NCI-H2171 (cell line): ENCODE measurements at regions not wholly inside any gene's neighbourhood (a gene's known extent, or its start where the extent isn't known, plus 50 kb on each side); places are given as distances from the start of the nearest gene placed in this dataset.

Experiments used
- DNase-seq: peaks from one replicate; lab custom pipeline; 2025; lab: John Stamatoyannopoulos, UW

DNA sequence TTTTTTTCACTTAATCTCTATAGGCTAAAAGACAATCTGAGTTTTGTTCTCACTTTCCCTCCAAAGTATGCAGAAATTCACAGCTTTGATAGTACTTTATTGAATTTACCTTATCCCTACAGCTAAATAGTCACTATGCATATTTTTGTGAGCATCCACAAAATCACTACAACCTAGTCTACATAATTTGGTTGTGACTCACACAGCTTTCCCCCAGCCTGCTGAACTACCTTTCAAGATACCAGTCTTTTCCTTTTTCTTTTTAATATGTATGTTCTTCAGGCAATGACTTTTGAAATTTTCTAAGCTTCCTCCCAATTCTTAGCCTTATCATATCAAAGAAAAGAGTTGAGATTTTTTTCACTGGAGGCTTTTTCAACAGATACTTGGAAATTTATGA is 347.3 kb upstream of the CDH6 start:
- DNase-seq = no peak

GRCh38 chr5:30845194-30845593 is 348.3 kb upstream of the CDH6 start:
- no peak for DNase-seq

GRCh38 chr5:30843541-30843940 is 349.9 kb upstream of the CDH6 start:
- DNase-seq = no peak

- no peak for DNase-seq
Measured at GRCh38 chr5:30839956-30840355, 353.5 kb upstream of the CDH6 start.

DNA sequence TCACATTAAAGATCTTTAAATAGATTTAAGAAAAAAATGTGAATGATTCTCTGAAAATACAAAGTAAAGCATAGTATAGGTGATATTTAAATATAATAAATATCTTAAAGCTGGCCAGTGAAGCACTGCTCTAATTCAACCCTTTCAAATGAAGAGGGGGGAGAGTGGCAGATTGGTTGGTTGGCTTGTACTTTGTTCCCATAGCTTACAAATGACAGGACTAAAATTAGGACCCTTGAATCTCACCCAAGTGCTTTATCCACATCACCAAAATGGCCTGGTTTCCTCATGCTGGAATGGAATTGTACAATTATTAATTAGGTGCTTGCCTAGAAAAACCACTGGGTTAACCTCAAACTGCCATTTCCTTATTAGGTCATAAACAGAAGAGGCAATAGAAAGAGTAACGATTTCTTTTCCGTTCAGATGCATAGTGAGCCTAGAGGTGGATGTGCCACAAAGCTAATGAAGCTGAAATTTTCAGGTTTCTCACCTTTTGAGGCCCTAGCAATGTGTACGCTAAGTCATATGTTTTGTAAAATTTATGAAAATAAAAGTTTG is 354.5 kb upstream of the CDH6 start:
- no peak for DNase-seq

GRCh38 chr5:30832519-30832918 is 361.0 kb upstream of the CDH6 start:
- DNase-seq = no peak

- no peak for DNase-seq
Measured at GRCh38 chr5:30831605-30832004, 361.9 kb upstream of the CDH6 start.

DNA sequence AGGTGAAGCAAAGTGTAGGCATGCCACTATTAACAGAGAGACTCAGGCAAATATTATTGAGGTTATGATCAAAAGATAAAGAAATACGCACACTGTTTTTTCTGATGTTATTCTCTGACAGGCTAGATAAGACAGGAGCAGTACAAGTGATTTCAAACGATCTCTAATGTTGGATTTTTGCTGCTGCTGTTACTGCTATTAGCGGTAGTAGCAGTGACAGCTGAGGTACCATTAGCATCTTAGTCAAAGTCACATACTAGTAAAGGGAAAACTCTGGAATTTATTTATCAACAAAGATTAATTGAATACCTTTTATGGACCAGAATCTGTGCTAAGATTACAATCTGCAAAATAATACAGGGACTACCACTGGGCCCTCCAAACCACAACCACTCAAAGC is 362.4 kb upstream of the CDH6 start:
- DNase-seq = no peak

GRCh38 chr5:30811298-30811697 is 382.2 kb upstream of the CDH6 start:
- no peak for DNase-seq

DNA sequence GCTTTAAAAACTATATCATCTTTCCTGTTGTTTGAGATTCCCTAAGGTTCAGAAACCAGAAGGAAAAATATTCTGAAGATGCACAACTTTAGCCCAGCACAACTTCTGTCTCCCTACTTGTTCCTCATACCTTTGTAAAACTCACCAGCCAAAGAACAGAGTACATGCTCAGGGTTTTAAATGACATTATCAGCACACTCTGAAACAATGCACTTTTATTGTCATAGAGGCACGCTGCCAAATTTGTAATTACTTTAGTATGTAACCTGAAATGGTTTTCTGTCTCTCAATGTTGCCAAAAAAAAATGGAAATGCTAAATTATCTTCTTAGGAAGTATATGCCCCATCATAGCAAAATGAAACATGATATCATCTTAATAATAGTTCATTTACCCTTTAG is 383.6 kb upstream of the CDH6 start:
- peak; percentile 9 for DNase-seq

DNA sequence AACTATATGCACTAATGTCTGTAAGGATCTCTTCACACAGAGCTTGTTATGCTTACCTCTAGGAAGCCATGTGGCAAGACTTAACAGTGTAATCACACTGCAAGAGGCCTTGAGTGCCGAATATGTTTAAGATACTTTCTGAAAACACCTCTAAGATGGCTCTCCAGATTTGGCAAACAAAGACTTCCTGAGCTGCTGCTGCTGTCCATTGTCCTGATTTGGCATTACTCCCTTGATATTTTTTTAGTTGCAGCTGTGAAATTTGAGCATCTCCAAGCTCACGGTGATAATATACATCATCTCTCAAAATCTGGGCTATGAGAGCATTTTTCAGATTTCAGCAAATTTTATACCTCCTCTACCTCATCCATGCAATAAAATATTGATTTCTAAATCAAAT is 384.5 kb upstream of the CDH6 start:
- no peak for DNase-seq

DNA sequence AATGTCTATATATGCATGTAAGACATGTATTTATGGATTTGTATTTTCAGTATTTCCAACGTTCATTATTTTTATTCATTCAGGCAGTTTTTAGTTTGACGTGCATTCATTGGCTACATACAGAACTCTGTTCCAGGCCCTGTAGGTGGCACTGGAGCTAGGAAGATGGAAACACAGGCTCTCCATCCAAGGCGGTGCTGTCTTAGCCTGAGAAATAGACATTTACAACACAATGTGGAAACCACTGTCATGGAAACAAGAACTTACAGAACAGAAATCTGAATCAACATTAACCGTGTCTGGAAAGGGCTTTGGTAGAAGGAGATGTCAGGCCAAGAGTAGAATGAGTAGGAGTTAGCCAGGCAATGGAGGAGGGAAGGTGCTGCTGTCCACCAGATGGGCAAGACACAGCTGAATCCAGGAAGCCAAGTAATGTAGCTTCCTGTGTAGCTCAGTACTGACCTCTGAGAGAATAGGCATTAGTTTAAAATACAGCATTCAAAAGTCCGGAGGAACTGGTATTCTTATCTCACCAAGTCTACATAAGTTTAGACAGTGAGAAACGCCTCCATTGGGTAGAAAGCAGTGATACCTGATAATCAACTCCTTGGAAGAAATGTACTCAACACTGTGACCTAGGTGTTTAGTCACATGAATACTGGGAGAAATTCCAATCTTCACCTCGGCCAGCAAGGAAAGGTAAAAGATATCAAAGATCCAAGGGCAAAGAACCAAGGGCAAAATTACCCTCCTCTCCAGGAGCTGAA is 388.6 kb upstream of the CDH6 start:
- DNase-seq = no peak

- no peak for DNase-seq
Measured at GRCh38 chr5:30802961-30803705, 390.4 kb upstream of the CDH6 start.

GRCh38 chr5:30781643-30782042 is 411.8 kb upstream of the CDH6 start:
- no peak for DNase-seq

GRCh38 chr5:30768056-30768690 is 425.3 kb upstream of the CDH6 start:
- no peak for DNase-seq

GRCh38 chr5:30765706-30766105 is 427.8 kb upstream of the CDH6 start:
- no peak for DNase-seq

- no peak for DNase-seq
Measured at GRCh38 chr5:30765227-30765626, 428.3 kb upstream of the CDH6 start.

GRCh38 chr5:30764704-30765103 is 428.8 kb upstream of the CDH6 start:
- no peak for DNase-seq

DNA sequence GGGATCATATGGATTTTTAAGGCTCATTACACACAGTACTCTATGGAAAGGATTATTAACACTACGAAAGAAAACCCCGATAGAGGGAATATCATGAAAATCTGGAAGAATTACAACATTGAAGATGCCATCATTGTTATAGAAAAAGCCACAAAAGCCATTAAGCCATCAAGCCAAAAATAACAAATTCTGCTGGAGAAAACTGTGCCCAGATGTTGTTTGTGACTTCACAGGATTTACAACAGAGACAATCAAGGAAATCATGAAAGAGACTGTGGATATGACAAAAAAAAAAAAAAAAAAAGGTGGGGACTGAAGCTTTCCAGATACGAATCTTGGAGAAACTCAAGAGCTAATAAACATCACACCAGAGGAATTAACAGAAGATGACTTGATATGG is 433.8 kb upstream of the CDH6 start:
- no peak for DNase-seq

DNA sequence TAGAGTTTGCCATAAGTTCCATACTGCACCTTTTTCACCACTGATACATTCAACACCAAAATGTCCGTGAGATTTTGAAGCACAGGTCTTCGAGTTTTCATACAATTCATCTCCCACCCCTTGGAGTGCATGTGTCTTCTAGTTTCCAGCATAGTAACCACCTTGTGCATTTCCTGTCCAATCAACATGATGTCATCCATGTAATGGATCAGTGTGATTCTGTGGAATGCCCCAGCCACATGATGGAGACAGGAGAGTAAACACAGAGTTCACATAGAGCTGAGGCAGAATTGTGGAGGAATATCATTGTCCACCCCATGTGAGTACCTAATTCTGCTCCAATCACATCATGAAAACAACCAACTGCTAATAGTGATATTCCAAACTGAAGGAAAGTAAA is 441.5 kb upstream of the CDH6 start:
- no peak for DNase-seq

DNA sequence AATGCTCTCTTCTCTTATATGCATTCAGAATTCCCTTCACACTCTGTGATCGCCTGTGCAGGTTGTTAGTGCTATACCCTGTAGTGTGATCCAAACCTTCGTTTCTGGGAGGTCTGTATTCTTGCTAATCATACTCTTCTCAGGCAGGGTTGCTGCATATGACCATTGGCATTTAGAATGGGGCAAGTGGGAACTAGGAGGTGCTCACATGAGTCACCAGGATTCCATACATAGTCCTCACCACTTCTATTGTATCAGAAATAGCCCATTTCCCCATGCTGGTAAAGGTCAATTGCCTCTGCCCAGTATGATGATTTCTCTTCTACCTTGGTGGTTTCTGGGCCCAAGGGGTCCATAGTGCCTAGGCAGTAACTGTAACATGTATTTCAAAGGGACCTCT is 443.5 kb upstream of the CDH6 start:
- DNase-seq = no peak

GRCh38 chr5:30747412-30747811 is 446.1 kb upstream of the CDH6 start:
- no peak for DNase-seq

DNA sequence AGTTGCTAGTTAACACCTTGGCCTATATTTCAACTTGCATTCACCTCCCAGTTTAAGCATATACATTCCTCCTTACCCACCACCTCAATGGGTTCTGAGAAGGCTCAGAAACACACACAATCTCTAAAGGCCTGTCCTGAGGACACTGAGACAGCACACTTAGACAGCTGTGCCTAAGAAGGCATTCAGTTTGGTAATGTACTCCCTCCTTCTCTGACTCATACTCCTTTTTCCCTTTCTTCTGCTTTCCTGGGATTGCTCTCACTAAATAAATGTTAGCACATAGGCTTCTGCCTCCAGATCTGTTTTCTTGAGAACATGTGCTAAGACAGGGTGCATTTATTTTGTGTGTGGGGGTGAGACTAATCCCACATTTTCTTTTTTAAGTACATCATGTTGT is 456.8 kb upstream of the CDH6 start:
- no peak for DNase-seq
